HAP-1 (cell line): ENCODE measurements at regions not wholly inside any gene's neighbourhood (a gene's known extent, or its start where the extent isn't known, plus 50 kb on each side); places are given as distances from the start of the nearest gene placed in this dataset.

Experiments
- DNase-seq, 2 experiments: peaks; one replicate each; pipeline ENCODE4 v3.0.0-alpha.2; 2016 to 2020; ENCODE audit warnings: low spot score in 2 of 2
- H3K27me3 ChIP-seq: fragments of 250-450 bp; sonication (Bioruptor Pico); 2 replicates; pipeline ENCODE4 v1.5.1; 2020; ENCODE audit warnings: low read depth, mild to moderate bottlenecking, moderate library complexity
- H3K36me3 ChIP-seq: fragments of 250-450 bp; sonication (Bioruptor Pico); replicated peaks from 2 replicates; pipeline ENCODE4 v1.5.1; 2020; ENCODE audit warnings: mild to moderate bottlenecking
- H3K4me1 ChIP-seq: fragments of 250-450 bp; sonication (Bioruptor Pico); 2 replicates; pipeline ENCODE4 v1.5.1; 2020; ENCODE audit warnings: mild to moderate bottlenecking
- H3K4me3 ChIP-seq: fragments of 250-450 bp; sonication (Bioruptor Pico); 2 replicates; pipeline ENCODE4 v1.5.1; 2020; ENCODE audit warnings: mild to moderate bottlenecking, moderate library complexity
- H3K9me3 ChIP-seq: fragments of 250-450 bp; sonication (Bioruptor Pico); 2 replicates; pipeline ENCODE4 v1.5.1; 2020; ENCODE audit warnings: mild to moderate bottlenecking, moderate library complexity
- in situ Hi-C: fragments of 300-500 bp; cut with MboI; formaldehyde crosslinking; loops from 3 replicates; pipeline ENCODE4 v1.14.3; 2020; ENCODE audit warnings: low sequenced_read_pairs, inconsistent platforms, mixed read lengths

- no peak for DNase-seq
- no peaks in the 10 kb centered on the region for H3K4me1 ChIP-seq
- no peaks in the 10 kb centered on the region; the same call in 1 of the 2 replicates for H3K9me3 ChIP-seq
- H3K36me3 ChIP-seq = no peaks in the 10 kb centered on the region
- in situ Hi-C loops = no loop called here
- H3K4me3 ChIP-seq = no peak overlapping the region
- no peaks in the 10 kb centered on the region for H3K27me3 ChIP-seq
Observed at GRCh38 chr21:28235169-28235895, 757.3 kb downstream of the LTN1 start.

GRCh38 chr21:28234326-28234725 lies 758.4 kb downstream of the LTN1 start:
- H3K27me3 ChIP-seq = no peaks in the 10 kb centered on the region
- no peak overlapping the region for H3K4me3 ChIP-seq
- no peaks in the 10 kb centered on the region for H3K36me3 ChIP-seq
- no peak for DNase-seq
- H3K9me3 ChIP-seq = no peaks in the 10 kb centered on the region; the same call in 1 of the 2 replicates
- no peaks in the 10 kb centered on the region for H3K4me1 ChIP-seq
- in situ Hi-C loops = no loop called here

GRCh38 chr21:28233536-28234220 lies 759.0 kb downstream of the LTN1 start:
- in situ Hi-C loops = no loop called here

GRCh38 chr21:28230559-28230958 lies 762.1 kb downstream of the LTN1 start:
- in situ Hi-C loops = no loop called here
- no peak for DNase-seq

More at GRCh38 chr21:28233536-28234220, 759.0 kb downstream of the LTN1 start:
- Histone ChIP-seq H3K36me3 (no peaks in the 10 kb centered on the region), H3K4me1 (no peaks in the 10 kb centered on the region), H3K27me3 (no peaks in the 10 kb centered on the region), H3K9me3 (no peaks in the 10 kb centered on the region; the same call in 1 of the 2 replicates), H3K4me3 (no peak overlapping the region)
- no peak for DNase-seq

GRCh38 chr21:28229814-28230213 lies 762.9 kb downstream of the LTN1 start:
- no peak for DNase-seq
- in situ Hi-C loops = no loop called here
- Histone ChIP-seq H3K4me1 (no peaks in the 10 kb centered on the region), H3K36me3 (no peaks in the 10 kb centered on the region), H3K9me3 (peaks cover 2% of the 10 kb centered on the region), H3K27me3 (no peaks in the 10 kb centered on the region), H3K4me3 (no peak overlapping the region)

More at GRCh38 chr21:28230559-28230958, 762.1 kb downstream of the LTN1 start:
- H3K4me1 ChIP-seq = no peaks in the 10 kb centered on the region
- H3K36me3 ChIP-seq = no peaks in the 10 kb centered on the region
- no peaks in the 10 kb centered on the region for H3K27me3 ChIP-seq
- peaks cover 2% of the 10 kb centered on the region for H3K9me3 ChIP-seq
- no peak overlapping the region for H3K4me3 ChIP-seq

- Histone ChIP-seq H3K27me3 (no peaks in the 10 kb centered on the region), H3K9me3 (peaks cover 2% of the 10 kb centered on the region), H3K4me1 (no peaks in the 10 kb centered on the region), H3K36me3 (no peaks in the 10 kb centered on the region), H3K4me3 (no peak overlapping the region)
- in situ Hi-C loops = no loop called here
- no peak for DNase-seq
Observed at GRCh38 chr21:28228636-28228995, 764.1 kb downstream of the LTN1 start.

- Histone ChIP-seq H3K27me3 (no peaks in the 10 kb centered on the region), H3K36me3 (no peaks in the 10 kb centered on the region), H3K4me1 (no peaks in the 10 kb centered on the region), H3K4me3 (no peak overlapping the region), H3K9me3 (peaks cover 2% of the 10 kb centered on the region)
- in situ Hi-C loops = no loop called here
- DNase-seq = no peak
Observed at GRCh38 chr21:28227881-28228635, 764.6 kb downstream of the LTN1 start.

- no peaks in the 10 kb centered on the region for H3K4me1 ChIP-seq
- in situ Hi-C loops = no loop called here
- H3K9me3 ChIP-seq = peaks cover 2% of the 10 kb centered on the region
- no peaks in the 10 kb centered on the region for H3K36me3 ChIP-seq
- no peak for DNase-seq
- H3K4me3 ChIP-seq = no peak overlapping the region
- H3K27me3 ChIP-seq = no peaks in the 10 kb centered on the region
Observed at GRCh38 chr21:28226563-28226962, 766.1 kb downstream of the LTN1 start.

- H3K9me3 ChIP-seq = peaks cover 2% of the 10 kb centered on the region; the same call in 1 of the 2 replicates
- in situ Hi-C loops = no loop called here
- no peak for DNase-seq
- H3K4me1 ChIP-seq = no peaks in the 10 kb centered on the region
- H3K27me3 ChIP-seq = no peaks in the 10 kb centered on the region
- no peak overlapping the region for H3K4me3 ChIP-seq
- H3K36me3 ChIP-seq = no peaks in the 10 kb centered on the region
Observed at GRCh38 chr21:28224191-28224726, 768.4 kb downstream of the LTN1 start.

GRCh38 chr21:28221984-28222383 lies 770.7 kb downstream of the LTN1 start:
- no peaks in the 10 kb centered on the region for H3K9me3 ChIP-seq
- no peak overlapping the region for H3K4me3 ChIP-seq
- H3K4me1 ChIP-seq = no peaks in the 10 kb centered on the region
- DNase-seq = no peak
- no peaks in the 10 kb centered on the region for H3K36me3 ChIP-seq
- H3K27me3 ChIP-seq = no peaks in the 10 kb centered on the region
- in situ Hi-C loops = no loop called here

GRCh38 chr21:28220680-28221079 lies 772.0 kb downstream of the LTN1 start:
- no peaks in the 10 kb centered on the region for H3K27me3 ChIP-seq
- H3K36me3 ChIP-seq = no peaks in the 10 kb centered on the region
- H3K4me3 ChIP-seq = no peak overlapping the region
- no peaks in the 10 kb centered on the region for H3K4me1 ChIP-seq
- in situ Hi-C loops = no loop called here
- DNase-seq = no peak
- H3K9me3 ChIP-seq = no peaks in the 10 kb centered on the region

- Histone ChIP-seq H3K4me1 (no peaks in the 10 kb centered on the region), H3K36me3 (no peaks in the 10 kb centered on the region), H3K27me3 (no peaks in the 10 kb centered on the region), H3K9me3 (no peaks in the 10 kb centered on the region), H3K4me3 (no peak overlapping the region)
- no peak for DNase-seq
- in situ Hi-C loops = no loop called here
Observed at GRCh38 chr21:28216976-28217523, 775.6 kb downstream of the LTN1 start.

- Histone ChIP-seq H3K36me3 (no peaks in the 10 kb centered on the region), H3K4me1 (no peaks in the 10 kb centered on the region), H3K27me3 (no peaks in the 10 kb centered on the region), H3K9me3 (no peaks in the 10 kb centered on the region), H3K4me3 (no peak overlapping the region)
- DNase-seq = no peak
- in situ Hi-C loops = no loop called here
Observed at GRCh38 chr21:28215214-28215954, 777.3 kb downstream of the LTN1 start.
